ENCODE measurements at regions not wholly inside any gene's neighbourhood (a gene's known extent, or its start where the extent isn't known, plus 50 kb on each side); places are given as distances from the start of the nearest gene placed in this dataset.

GRCh38 chr4:58188316-58188715, 1078.1 kb upstream of the IGFBP7 start:
- TF ChIP-seq EZH2phosphoT487 (IDR thresholded peaks at IDR 0.05; ENCODE audit: borderline replicate concordance, low read length) (no peak), CTCF (IDR thresholded peaks at IDR 0.05; ENCODE audit: low read depth, low read length, poor library complexity, severe bottlenecking) (no peak)
- H3K4me1 ChIP-seq (ENCODE audit: control insufficient read depth, low read length) = no peaks in the 10 kb centered on the region

GRCh38 chr4:58175024-58175423, 1064.8 kb upstream of the IGFBP7 start:
- Histone ChIP-seq H3K4me2 (ENCODE audit: low read length) (no peak overlapping the region), H3K27me3 (ENCODE audit: control insufficient read depth, low read length) (no peaks in the 10 kb centered on the region)

More at GRCh38 chr4:58188316-58188715, 1078.1 kb upstream of the IGFBP7 start:
- Histone ChIP-seq H3K36me3 (ENCODE audit: control insufficient read depth, low read length) (no peaks in the 10 kb centered on the region), H3K9me2 (replicated peaks; ENCODE audit: control insufficient read depth, low read length) (no peaks in the 10 kb centered on the region), H4K20me1 (ENCODE audit: control insufficient read depth, insufficient read depth, low read depth, low read length) (no peaks in the 10 kb centered on the region), H3K9me3 (ENCODE audit: control insufficient read depth, insufficient read depth, low read length) (no peaks in the 10 kb centered on the region), H3K27me3 (ENCODE audit: control insufficient read depth, low read length) (no peaks in the 10 kb centered on the region), H3K4me3 (ENCODE audit: low read length) (no peak overlapping the region), H3K79me2 (ENCODE audit: control insufficient read depth, low read length) (no peaks in the 10 kb centered on the region), H3K27ac (ENCODE audit: low read depth, low read length) (no peak overlapping the region), H3K4me2 (ENCODE audit: low read length) (no peak overlapping the region), H3F3A (ENCODE audit: control insufficient read depth, insufficient read depth) (no peaks in the 10 kb centered on the region)

GRCh38 chr4:58166490-58166889, 1056.3 kb upstream of the IGFBP7 start:
- H3K27ac ChIP-seq (ENCODE audit: low read depth, low read length) = no peak overlapping the region
- no peaks in the 10 kb centered on the region for H3K4me1 ChIP-seq (ENCODE audit: control insufficient read depth, low read length)
- no peak overlapping the region for H3K4me3 ChIP-seq (ENCODE audit: low read length)
- H3K4me2 ChIP-seq (ENCODE audit: low read length) = no peak overlapping the region
- H3K27me3 ChIP-seq (ENCODE audit: control insufficient read depth, low read length) = no peaks in the 10 kb centered on the region
- H3K9me2 ChIP-seq (replicated peaks; ENCODE audit: control insufficient read depth, low read length) = no peaks in the 10 kb centered on the region
- TF ChIP-seq EZH2phosphoT487 (IDR thresholded peaks at IDR 0.05; ENCODE audit: borderline replicate concordance, low read length) = no peak
- TF ChIP-seq CTCF (IDR thresholded peaks at IDR 0.05; ENCODE audit: low read depth, low read length, poor library complexity, severe bottlenecking) = no peak
- no peaks in the 10 kb centered on the region for H4K20me1 ChIP-seq (ENCODE audit: control insufficient read depth, insufficient read depth, low read depth, low read length)
- H3K9me3 ChIP-seq (ENCODE audit: control insufficient read depth, insufficient read depth, low read length) = no peaks in the 10 kb centered on the region
- H3K36me3 ChIP-seq (ENCODE audit: control insufficient read depth, low read length) = no peaks in the 10 kb centered on the region
- H3K79me2 ChIP-seq (ENCODE audit: control insufficient read depth, low read length) = no peaks in the 10 kb centered on the region
- no peaks in the 10 kb centered on the region for H3F3A ChIP-seq (ENCODE audit: control insufficient read depth, insufficient read depth)

More at GRCh38 chr4:58175024-58175423, 1064.8 kb upstream of the IGFBP7 start:
- no peaks in the 10 kb centered on the region for H3K9me2 ChIP-seq (replicated peaks; ENCODE audit: control insufficient read depth, low read length)
- H4K20me1 ChIP-seq (ENCODE audit: control insufficient read depth, insufficient read depth, low read depth, low read length) = no peaks in the 10 kb centered on the region
- H3K4me1 ChIP-seq (ENCODE audit: control insufficient read depth, low read length) = no peaks in the 10 kb centered on the region
- no peaks in the 10 kb centered on the region for H3K36me3 ChIP-seq (ENCODE audit: control insufficient read depth, low read length)
- no peaks in the 10 kb centered on the region for H3K9me3 ChIP-seq (ENCODE audit: control insufficient read depth, insufficient read depth, low read length)
- no peaks in the 10 kb centered on the region for H3F3A ChIP-seq (ENCODE audit: control insufficient read depth, insufficient read depth)
- TF ChIP-seq CTCF (IDR thresholded peaks at IDR 0.05; ENCODE audit: low read depth, low read length, poor library complexity, severe bottlenecking) (no peak), EZH2phosphoT487 (IDR thresholded peaks at IDR 0.05; ENCODE audit: borderline replicate concordance, low read length) (no peak)
- H3K4me3 ChIP-seq (ENCODE audit: low read length) = no peak overlapping the region
- H3K27ac ChIP-seq (ENCODE audit: low read depth, low read length) = no peak overlapping the region
- no peaks in the 10 kb centered on the region for H3K79me2 ChIP-seq (ENCODE audit: control insufficient read depth, low read length)

All from DOHH2 (cell line).